ENCODE measurements at regions not wholly inside any gene's neighbourhood (a gene's known extent, or its start where the extent isn't known, plus 50 kb on each side); places are given as distances from the start of the nearest gene placed in this dataset.
A peak's percentile ranks its signal among the peaks of the same experiment; 100 is the strongest.
"Not testable (repeated sequence)": the region's sequence is repeated elsewhere in the genome, so short reads cannot be mapped to it uniquely, and the experiment has no call there.

- no peak for DNase-seq
These were observed 91.6 kb downstream of the CMC2 start for GRCh38 chr16:80915079-80915450.

GRCh38 chr16:80914379-80915078 is 92.2 kb downstream of the CMC2 start:
- no peak for DNase-seq

DNA sequence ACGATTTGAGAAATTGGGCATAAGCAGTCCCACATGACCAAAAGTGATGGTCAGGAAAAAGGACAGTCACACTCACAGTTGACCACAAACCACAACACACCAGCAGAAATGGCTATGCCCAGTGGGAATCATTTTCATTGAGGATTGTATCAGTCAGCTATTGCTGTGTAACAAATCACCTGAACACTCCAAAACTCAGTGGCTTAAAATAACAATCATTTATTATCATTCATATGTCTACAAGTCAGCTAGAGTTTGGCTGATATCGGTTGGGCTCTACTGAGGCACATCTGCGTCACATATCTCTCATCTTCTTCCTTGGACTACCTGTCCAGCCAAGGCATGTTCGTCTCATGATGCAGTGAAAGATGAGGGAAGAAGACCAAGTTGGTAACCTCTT is 93.3 kb downstream of the CMC2 start:
- no peak for DNase-seq

GRCh38 chr16:80912651-80913050 is 94.0 kb downstream of the CMC2 start:
- no peak for DNase-seq

GRCh38 chr16:80910434-80910833 is 96.3 kb downstream of the CMC2 start:
- no peak for DNase-seq

- no peak for DNase-seq
These were observed 97.0 kb downstream of the CMC2 start for GRCh38 chr16:80909720-80910119.

- not testable (repeated sequence) for DNase-seq
These were observed 100.5 kb downstream of the CMC2 start for GRCh38 chr16:80906169-80906568.

- DNase-seq, result no peak
These were observed 99.2 kb upstream of the CDYL2 start for GRCh38 chr16:80903616-80904015.

- no peak for DNase-seq
These were observed 98.1 kb upstream of the CDYL2 start for GRCh38 chr16:80902306-80903110.

DNA sequence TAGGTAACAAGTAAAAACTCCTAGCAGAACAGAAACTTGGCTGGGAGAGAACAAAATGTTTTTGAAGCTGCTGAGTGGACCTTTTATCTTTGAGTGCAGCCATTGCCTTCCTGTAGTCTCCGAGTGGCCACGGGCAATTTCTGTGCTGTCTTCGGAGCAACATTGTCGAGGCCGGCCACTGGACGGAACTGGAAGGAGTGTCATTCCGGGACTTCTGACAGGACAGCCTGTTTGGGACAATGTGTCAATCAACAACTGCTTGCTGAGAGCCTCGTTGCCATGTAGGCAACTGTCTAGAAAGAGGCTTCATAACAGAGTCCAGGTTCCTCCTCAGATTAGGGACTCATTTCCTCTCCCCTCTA is 96.2 kb upstream of the CDYL2 start:
- no peak for DNase-seq

GRCh38 chr16:80899809-80900592 is 95.6 kb upstream of the CDYL2 start:
- peak; percentile 48 for DNase-seq

DNA sequence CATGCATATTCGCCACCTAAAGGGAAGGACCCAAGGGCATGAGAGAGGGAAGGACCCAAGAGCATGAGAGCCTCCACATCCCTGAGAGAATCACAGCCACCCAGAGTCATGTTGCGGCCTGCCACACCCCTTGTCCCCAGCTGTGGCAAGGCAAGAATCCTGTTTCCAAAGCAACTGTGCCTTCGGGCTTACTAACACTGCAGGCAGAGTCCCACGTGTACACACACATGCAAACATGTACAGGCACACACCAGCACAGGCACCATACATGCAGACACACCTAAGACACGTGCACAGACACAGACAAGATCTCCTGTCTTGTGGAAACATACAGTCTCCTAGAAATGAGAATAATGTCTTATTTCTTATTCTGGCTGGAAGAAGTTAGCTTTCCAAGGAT is 92.4 kb upstream of the CDYL2 start:
- DNase-seq, result no peak

DNA sequence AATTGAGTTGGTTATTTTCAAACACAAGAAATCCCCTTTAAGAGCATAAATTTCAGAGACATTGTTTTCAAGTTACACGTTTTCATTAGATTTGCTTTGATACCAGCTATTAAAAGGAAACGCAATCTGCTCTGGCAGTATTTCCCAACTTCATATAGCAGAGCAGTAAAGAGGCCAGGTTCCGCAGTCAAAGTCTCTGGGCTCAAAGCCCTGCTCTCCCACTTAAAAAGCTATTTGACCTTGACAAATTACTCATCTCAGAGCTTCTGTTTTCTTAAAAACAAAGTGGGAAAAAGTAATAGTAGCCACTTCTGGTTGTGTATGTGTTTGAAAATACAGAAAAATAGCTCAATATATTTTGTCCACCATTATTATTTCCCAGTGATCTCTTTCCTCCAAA is 89.7 kb upstream of the CDYL2 start:
- no peak for DNase-seq

GRCh38 chr16:80893686-80894085 is 89.3 kb upstream of the CDYL2 start:
- no peak for DNase-seq

- not testable (repeated sequence) for DNase-seq
These were observed 88.0 kb upstream of the CDYL2 start for GRCh38 chr16:80892395-80892794.

GRCh38 chr16:80889779-80890359 is 85.5 kb upstream of the CDYL2 start:
- DNase-seq, result no peak

GRCh38 chr16:80887062-80887461 is 82.7 kb upstream of the CDYL2 start:
- DNase-seq, result no peak

- no peak for DNase-seq
These were observed 79.4 kb upstream of the CDYL2 start for GRCh38 chr16:80883816-80884215.

GRCh38 chr16:80883159-80883642 is 78.8 kb upstream of the CDYL2 start:
- DNase-seq, result no peak

GRCh38 chr16:80875616-80876015 is 71.2 kb upstream of the CDYL2 start:
- DNase-seq, result no peak

- no peak for DNase-seq
These were observed 70.5 kb upstream of the CDYL2 start for GRCh38 chr16:80874925-80875324.

DNA sequence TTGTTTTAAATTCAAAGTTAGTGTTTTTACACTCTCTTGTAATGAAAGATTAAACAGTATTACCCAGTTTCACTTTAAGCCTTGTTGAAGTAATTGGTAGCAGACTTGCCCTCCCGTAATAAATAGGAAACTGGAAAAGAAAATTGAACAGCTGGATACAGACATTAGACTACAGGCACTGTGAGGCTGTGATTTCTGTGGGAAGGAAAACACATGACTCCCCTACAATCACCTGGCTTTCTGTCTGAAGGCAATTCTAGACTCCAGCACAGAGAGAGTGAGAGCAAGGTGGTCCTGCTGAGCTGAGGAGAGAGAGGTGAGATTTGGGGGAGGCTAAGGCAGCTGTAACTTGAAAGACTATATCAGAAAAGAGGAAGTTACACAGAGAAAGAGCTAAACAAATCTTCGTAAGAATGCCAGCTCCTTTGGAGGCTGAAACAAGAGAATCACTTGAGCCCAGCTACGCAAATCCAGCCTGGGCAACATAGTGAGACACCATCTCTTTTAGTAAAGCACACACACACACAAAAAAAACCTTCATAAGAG is 57.8 kb upstream of the CDYL2 start:
- DNase-seq, result no peak
